HG03442 (cell line): ENCODE measurements at regions not wholly inside any gene's neighbourhood (a gene's known extent, or its start where the extent isn't known, plus 50 kb on each side); places are given as distances from the start of the nearest gene placed in this dataset.

Source experiments
- ATAC-seq: cut with Tn5 transposase; IDR thresholded peaks from one replicate; pipeline ENCODE4 v1.9.1; 2021; ENCODE audit warnings: mild to moderate bottlenecking, moderate library complexity; ENCODE audit not compliant: unreplicated experiment

GRCh38 chr5:50963971-50964745 is 297.7 kb downstream of the PARP8 start:
- no peak for ATAC-seq

GRCh38 chr5:50964746-50965653 is 298.6 kb downstream of the PARP8 start:
- no peak for ATAC-seq

DNA sequence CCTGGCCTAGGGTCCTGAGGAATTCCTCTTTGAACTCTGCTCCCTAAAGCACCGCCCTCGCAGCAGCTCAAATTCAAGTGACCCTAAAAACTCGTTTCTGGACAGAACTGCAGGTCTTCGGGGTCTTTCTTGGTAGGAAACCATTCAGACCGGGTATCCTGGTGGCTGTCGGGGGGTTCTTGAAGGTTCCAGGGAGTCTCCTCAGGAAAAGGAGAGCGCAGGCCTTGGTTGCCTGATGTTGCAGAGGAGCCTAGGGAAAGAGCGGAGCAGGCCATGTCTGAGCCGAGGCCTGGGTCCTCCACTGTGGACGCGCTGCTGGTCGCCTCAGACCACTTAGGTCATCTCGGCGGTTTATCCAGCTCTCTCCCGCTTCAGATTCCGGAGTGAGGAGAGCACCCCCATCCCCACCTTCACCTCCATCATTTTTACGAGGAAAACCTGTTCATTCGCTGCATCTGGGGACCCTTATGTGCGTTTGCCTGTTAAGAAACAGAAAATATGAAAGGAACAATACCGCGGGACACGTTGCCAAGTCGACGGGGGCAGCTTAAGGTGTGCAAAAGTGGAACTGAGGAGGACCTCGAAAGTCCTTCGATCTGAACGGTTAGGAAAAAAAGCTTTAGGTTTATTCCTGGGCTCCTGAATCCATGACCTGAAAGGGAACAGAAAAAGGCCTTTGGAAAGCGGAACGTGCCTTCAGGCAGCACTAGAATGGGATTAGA is 299.4 kb downstream of the PARP8 start:
- ATAC-seq = no peak

- ATAC-seq = no peak
Measured at GRCh38 chr5:50967009-50967562, 300.6 kb downstream of the PARP8 start.

- no peak for ATAC-seq
Measured at GRCh38 chr5:50967563-50968355, 301.3 kb downstream of the PARP8 start.

- no peak for ATAC-seq
Measured at GRCh38 chr5:50968356-50969149, 302.1 kb downstream of the PARP8 start.

DNA sequence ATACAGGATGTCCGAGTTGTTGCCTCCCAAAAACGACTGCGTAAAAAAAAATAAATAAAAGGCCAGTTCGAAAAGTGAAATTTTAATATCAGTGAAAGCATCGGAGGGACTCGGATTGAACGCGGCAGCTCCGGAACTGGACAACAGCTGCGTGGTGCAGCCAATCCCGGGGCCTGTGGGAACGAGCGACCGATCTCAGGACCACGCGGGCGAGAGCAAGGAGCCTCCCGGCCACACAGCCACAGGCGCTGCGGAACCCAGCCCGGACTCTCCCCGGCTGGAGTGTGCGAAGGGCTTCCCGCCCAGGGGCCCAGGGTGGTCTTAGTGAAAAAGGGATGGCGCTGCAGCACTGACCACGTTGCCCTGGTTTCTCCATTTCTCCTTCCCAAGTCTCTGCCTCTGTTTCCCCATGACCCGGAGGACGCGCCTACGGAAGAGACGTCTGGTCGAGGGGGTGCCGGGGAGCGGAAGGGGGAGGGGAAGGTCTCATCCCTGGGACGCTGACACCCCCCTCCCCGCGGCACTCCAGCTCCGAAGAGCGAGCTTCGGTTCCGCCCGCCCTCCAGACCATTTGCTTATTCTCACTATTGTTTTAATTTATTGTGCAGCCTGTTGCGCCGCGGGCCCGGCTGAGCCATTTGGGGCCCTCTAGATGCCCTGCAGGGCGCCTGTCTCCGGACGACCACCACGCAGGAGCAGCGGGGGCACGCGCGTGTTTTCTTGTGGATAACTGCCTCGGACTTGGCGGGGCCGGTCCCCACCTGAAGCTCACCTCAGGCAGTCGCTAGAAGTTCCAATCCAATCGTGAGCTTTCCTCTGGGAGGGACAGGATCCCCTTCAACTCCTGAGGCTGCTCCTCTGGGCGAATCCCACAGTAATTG is 303.0 kb downstream of the PARP8 start:
- no peak for ATAC-seq

GRCh38 chr5:50975840-50976239 is 309.4 kb downstream of the PARP8 start:
- no peak for ATAC-seq

GRCh38 chr5:50978924-50979323 is 312.5 kb downstream of the PARP8 start:
- ATAC-seq = no peak

- ATAC-seq = no peak
Measured at GRCh38 chr5:50984640-50985039, 318.2 kb downstream of the PARP8 start.

DNA sequence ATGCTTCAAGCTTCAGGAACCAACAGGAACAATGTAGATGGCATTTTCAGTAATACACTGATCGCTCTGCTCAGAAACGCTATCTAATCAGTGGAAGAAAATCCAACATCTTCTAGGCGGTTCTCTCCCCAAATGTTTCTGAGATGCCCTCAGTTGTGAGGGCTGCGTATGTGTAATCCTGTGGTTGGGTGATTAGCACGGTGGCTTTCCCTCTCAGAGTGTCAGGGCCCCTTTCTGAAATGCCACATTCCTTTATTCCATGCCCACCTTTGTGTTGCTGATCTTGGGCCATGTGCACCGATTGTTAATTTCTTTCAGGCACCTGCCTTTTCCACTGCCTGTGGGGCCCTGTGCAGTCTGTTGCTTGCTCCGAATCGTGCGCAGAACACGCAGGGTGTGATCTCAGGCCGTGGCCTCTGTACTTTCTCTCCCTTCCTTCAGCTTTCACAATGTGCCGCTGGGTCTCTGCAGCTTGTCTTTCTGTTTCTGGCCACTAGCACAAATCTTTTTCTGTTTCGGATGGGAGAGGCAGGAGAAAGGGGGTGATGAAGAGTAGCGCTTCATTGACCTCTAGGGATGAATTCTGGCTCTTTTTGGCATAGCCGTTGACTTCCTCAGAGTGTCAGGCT is 324.0 kb downstream of the PARP8 start:
- ATAC-seq = no peak

DNA sequence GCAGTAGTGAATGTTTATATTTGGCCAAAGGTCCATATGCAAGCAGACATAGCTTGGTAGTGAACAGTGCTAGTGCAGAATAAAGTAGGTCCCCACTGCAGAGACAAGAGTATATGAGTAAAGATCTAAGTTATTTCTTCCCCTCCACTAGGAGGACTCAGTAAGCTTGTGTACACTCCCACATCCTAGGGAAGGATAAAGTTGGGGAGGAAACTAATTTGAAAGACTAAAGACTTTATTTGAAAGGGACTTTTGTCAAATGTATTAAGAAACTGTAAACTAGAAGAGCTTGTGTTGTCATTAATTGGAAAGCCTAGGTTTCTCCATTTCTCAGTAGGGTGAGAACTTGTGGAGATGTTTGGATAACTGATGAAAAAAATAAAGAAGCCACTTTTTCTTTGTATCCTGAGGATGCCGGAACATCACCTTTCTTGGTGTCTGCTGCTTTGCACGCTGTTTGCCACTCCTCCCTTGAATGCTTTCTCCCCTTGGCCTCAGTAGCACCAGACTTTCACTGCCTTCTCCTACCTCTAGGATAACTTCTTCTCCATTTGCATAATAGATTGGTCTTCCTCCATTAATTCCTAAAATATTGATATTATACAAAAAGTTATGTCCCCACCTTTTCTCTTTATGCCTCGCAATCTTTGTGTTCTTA is 329.0 kb downstream of the PARP8 start:
- no peak for ATAC-seq

- ATAC-seq = no peak
Measured at GRCh38 chr5:51001227-51001923, 334.9 kb downstream of the PARP8 start.

- no peak for ATAC-seq
Measured at GRCh38 chr5:51002368-51002767, 335.9 kb downstream of the PARP8 start.

DNA sequence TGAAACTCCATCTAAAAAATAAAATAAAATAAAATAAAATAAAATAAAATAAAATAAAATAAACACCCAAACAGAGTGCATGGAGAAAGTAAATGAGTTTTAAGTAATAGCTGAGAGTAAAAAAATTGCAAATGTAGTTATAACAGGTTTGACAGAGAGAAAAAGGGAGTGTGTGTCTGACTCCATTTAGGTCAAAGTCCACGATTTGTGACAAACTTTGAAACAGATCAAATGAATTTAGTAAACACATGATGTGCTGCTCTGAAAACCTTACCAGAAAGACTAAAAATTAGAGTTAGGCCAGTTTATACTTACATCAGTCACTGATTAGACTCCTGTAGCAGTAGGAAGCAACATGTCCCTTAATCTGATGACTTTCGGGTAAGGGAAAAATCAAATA is 346.6 kb downstream of the PARP8 start:
- ATAC-seq = no peak

- no peak for ATAC-seq
Measured at GRCh38 chr5:51018423-51018822, 352.0 kb downstream of the PARP8 start.

DNA sequence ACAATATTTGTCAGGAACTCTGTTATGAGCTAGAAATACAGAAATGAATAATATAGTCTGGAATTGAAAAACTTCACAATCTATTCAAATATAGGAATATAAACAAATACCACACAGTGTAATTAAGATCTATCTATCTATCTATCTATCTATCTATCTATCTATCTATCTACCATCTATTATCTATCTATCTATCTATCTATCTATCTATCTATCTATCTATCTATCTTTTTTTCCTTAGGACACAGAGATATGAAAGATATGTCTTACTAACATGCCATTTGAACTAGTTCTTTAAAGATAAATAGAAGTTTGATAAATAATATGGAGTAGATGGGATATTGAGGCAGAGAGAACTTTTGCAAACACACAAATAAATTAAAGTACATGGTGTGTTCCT is 357.8 kb downstream of the PARP8 start:
- ATAC-seq = no peak
